Erythroblast (primary cell): ENCODE measurements at regions not wholly inside any gene's neighbourhood (a gene's known extent, or its start where the extent isn't known, plus 50 kb on each side); places are given as distances from the start of the nearest gene placed in this dataset.
A peak's percentile ranks its signal among the peaks of the same experiment; 100 is the strongest.
"Not testable (repeated sequence)": the region's sequence is repeated elsewhere in the genome, so short reads cannot be mapped to it uniquely, and the experiment has no call there.

Experiments
- DNase-seq, 2 experiments: peaks; one replicate each; lab custom pipeline; 2025; lab: John Stamatoyannopoulos, UW
- GATA1 ChIP-seq: IDR thresholded peaks from 2 replicates; pipeline ENCODE4 v1.6.1; 2011; ENCODE audit warnings: low read depth, mild to moderate bottlenecking, control low read depth, low read length, moderate library complexity
- POLR2A ChIP-seq: IDR thresholded peaks from 2 replicates; pipeline ENCODE4 v1.6.1; 2011; ENCODE audit warnings: mild to moderate bottlenecking, low read length

DNA sequence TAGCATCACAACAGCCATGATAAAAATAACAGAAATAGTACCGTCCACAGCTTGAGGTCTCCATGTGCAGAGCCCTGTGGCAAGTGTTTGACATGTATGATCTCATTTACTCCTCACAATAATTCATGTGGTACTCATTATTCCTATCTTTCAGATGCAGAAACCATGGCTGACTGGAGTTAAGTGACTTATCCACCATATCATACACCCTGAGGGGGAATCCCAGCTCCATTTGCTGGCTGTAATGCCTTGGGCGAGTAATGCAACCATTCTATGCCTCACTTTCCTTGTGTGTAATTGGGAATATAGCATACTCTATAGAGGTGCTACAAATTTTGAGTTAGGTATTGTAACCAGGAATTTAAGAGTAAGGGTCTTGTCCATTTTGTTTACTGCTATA, 347.0 kb upstream of the CLINT1 start:
- TF ChIP-seq POLR2A (no peak), GATA1 (no peak)
- DNase-seq = no peak

DNA sequence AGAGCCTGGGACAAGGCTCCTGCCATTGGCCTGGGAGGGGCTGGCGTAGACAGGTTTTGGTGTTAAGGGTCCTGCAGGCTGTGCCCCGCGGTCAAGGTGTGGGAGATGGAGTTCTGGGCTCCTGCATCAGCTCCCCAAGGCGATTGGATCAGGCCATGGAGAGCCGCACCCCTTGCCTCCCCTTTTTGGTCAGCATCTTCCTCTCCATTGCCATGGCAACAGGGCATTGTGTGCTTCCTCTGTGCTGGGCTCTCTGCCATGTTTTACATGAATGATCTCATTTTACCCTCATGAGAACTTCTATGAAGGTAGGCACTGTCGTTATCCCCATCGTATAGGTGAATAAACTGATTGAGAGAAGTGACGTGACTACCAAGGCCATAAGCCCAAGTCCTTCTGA, 344.3 kb upstream of the CLINT1 start:
- DNase-seq = no peak
- TF ChIP-seq GATA1 = no peak
- TF ChIP-seq POLR2A = no peak

DNA sequence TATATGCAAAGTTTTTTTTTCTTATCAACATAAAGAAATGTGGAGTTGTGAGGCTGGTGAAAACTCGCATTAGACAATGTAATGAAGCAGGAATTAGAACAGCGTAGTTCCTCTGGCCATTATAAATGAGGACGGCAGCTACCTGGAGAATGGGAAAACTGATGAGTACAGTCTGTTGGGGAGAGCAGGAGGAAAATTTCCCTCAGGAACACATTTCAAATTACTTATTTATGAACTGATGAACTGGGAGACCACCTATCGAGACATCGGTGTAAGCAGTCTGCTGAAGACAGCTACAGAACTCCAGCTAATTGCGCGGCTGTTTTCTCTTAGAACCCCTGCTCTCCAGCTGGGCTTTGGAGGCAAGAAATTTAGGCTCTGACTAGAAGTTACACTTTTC, 343.9 kb upstream of the CLINT1 start:
- DNase-seq = no peak

DNA sequence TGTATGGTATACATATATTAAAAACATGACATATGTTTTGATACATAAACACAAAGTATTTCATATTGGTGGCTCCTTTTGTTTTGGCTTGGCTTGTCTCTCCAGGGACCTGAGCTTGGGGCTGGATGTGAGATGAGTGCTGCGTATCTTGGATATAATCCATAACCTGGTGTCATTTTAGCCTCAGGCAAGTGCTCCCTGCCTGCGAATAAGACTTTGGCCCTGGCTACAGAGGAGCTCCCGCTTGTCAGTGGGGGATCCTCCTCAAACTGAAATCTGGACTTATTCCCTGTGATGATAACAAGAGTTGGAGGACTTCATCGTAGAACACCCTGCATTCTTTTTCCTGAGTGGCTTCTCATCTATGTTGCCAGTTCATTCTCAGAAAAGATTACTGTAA, 341.7 kb upstream of the CLINT1 start:
- no peak for DNase-seq
- TF ChIP-seq GATA1 = no peak
- no peak for TF ChIP-seq POLR2A

More for the DNA sequence above, 343.9 kb upstream of the CLINT1 start:
- no peak for TF ChIP-seq POLR2A
- TF ChIP-seq GATA1 = no peak

DNA sequence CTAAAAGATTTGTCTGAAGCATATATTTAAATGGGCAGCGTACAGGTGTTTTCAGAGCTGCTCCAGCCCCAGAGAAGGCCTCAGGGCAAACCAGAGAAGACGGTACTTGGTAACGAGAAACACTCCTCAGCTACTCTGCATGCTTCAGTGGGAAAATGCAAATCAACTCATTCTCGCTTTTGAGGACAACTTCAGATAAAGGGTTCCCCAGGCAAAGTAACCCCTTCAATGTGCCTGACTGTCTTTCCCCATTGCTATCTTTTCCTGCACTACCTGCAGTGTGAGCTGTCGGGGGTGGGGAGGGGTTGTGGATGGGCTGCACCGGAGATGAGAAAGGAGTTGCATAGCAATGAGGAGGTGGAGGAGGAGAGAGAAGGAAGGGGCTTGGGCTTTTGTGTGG, 339.7 kb upstream of the CLINT1 start:
- no peak for DNase-seq
- TF ChIP-seq POLR2A (no peak), GATA1 (no peak)

DNA sequence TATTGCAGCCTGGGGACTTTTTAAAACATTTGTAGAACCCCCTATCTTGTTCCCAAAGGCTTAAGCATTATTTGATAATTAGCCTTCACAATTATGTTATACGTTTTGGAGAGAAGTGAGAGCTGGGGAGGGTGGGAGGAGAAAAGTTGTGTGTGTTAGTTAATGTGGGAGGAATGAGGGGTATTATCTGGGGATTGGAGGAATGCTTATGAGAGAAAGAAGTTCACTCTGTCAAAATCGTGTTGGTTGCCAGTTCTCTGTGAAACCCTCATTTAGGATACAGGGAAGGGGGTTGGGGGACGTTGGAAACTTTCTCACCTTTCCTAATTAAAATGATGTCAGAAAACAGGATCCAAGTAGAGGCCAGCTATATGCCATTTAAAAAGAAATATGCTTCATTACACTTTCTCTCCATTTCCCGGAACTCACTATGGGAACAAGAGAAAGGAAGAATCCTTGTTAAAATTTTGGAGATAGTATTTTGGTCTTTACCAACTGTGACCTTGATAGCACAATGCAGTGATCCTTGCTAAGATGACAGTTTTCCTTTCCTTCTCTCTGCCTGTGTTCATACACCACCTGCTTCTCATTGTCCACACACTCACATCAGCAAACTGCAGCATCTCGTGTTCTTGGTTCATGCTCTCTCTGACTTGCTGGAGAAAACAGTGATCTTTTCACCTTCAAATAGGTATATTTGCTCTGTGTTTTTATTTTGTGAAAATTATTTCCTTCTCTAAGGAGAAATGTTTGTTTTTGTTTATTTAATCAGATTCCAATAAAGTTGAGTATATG, 336.7 kb upstream of the CLINT1 start:
- DNase-seq = no peak
- no peak for TF ChIP-seq GATA1
- no peak for TF ChIP-seq POLR2A

DNA sequence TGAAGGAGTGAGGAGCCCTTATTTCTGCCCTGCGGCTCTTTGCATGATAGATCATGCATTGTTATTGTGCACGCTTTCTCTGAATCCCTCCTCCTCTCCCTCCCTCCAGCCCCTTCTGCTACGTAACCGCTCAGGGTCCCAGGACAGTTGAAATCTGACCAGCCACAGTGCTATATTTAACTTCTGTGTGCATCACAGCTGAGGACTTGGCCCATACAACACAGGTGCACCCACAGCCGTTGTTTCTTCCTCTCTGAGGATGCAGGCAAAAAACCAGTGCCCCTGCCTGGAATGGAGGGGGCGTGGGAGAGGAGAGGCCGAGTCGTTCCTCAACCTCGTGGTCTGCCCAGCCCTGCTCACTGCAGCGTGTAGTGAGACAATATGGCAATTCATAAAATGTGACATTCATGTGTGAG, 335.6 kb upstream of the CLINT1 start:
- TF ChIP-seq POLR2A = no peak
- TF ChIP-seq GATA1 = no peak
- no peak for DNase-seq

DNA sequence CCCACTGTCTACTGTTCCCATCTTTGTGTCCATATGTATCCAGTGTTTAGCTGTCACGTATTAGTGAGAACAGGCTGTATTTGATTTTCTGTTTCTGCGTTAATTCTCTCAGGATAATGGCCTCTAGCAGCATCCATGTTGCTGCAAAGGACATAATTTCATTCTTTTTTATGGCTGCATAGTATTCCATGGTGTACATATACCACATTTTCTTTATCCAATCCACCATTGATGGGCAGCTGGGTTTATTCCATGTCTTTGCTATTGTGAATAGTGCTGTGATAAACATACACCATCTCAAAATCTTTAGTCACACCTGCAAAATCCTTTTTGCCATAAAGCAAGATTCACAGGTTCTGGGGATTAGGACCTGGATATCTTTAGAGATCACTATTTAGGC, 334.4 kb upstream of the CLINT1 start:
- not testable (repeated sequence) for DNase-seq

DNA sequence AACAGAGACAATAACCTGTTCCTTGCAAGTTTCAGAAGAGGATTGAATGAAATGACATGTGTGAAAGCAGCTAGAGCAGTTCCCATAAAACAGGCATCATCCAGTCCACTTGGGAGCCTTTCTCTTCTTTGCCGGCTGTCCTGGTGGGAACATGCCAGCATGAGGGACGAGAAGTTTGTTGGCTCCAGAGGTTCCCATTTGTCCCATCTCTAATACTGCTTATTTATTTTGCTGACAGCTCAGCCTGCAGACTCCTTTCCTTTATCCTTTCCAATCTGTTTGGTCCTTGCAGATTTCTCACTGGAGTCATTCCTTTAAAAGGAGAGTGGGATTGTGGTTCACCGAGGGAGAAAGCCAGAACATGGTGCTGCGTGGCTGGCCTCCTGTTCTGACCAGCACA, 321.5 kb upstream of the CLINT1 start:
- no peak for DNase-seq
- TF ChIP-seq GATA1 (no peak), POLR2A (no peak)

DNA sequence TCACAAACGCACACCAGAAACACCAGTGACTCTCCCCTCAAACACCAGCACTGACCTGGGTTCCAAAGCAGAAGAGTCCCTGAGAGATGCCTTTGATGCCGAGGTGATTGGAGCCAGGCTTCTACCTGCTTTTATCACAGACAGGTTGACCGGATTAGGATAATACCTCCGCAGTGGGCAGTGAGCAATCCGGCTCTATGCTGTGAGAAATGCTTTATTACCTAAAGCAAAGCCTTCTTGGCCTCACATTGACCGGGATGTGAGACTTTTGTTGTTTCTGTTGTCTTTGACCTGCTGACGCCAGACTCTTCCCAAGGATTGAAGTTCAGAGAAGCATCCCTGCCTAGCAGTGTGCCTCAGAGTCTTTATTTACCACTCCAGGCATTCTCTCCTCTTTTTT, 320.3 kb upstream of the CLINT1 start:
- no peak for DNase-seq
- TF ChIP-seq GATA1 = no peak
- no peak for TF ChIP-seq POLR2A

DNA sequence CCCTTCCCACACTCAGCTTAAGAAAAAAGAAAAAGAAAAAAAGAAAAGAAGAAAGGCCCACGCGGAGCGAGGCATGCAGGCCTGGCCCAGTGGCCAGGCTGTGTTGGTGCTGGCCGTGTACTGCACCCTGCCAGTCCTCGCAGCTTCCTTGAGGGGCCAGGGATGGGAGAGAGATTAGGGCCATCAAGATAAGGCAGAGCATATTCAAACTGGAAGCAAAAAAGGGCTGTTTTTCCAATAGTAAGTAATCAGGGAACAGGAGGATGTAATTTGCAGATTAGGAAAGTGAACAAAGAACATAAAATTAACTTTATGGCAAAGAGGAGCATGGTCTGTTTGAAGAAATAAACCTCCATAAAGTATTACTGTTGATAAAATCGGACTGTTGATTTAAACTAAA, 319.6 kb upstream of the CLINT1 start:
- no peak for TF ChIP-seq POLR2A
- TF ChIP-seq GATA1 = no peak
- DNase-seq = no peak

DNA sequence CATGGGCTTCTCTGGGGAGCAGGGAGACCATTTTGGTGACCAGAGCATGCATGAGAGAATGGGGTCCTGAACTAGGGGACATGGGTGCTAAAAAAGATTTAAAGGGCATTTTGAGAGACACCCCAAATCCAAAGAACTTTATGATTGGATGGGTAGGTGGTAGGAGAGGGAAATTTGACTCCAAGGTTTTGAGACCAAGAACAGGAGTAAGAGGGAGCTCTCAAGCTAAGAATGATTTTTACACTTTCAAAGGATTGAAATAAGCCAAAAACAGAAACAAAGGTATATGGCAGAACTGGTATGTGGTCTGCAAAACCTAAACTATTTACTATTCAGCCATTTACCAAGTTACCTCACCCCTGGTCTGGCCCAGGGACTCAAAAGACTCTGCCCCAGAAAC, 318.2 kb upstream of the CLINT1 start:
- DNase-seq = no peak
- TF ChIP-seq GATA1 (no peak), POLR2A (no peak)

DNA sequence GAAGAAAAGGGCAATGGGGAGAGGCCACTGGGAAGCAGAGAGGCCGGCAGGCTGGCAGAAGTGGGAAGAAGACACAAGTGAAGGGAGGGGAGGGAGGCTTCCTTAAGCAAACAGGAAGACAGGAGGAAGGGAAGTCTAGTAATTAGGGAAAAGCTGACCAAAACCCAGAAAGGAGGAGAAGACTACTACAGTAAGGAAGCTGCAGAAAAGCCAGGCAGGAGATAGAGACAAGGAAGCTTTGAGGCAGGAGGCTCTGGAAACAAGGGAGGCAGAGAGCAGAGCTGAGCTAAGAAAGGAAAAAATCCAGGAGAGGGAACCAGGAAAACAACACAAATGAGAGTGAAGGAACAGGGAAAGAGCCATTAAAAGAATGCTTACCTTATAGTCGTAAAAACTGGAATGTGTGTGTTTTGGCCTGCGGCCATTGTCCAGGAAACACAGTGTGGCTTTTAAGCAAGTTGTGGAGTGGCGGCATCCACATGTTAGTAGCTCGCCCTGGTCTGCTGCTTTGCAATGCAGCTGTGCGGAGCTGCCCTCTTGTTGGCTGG, 317.1 kb upstream of the CLINT1 start:
- TF ChIP-seq POLR2A = no peak
- TF ChIP-seq GATA1 = no peak
- DNase-seq = no peak

DNA sequence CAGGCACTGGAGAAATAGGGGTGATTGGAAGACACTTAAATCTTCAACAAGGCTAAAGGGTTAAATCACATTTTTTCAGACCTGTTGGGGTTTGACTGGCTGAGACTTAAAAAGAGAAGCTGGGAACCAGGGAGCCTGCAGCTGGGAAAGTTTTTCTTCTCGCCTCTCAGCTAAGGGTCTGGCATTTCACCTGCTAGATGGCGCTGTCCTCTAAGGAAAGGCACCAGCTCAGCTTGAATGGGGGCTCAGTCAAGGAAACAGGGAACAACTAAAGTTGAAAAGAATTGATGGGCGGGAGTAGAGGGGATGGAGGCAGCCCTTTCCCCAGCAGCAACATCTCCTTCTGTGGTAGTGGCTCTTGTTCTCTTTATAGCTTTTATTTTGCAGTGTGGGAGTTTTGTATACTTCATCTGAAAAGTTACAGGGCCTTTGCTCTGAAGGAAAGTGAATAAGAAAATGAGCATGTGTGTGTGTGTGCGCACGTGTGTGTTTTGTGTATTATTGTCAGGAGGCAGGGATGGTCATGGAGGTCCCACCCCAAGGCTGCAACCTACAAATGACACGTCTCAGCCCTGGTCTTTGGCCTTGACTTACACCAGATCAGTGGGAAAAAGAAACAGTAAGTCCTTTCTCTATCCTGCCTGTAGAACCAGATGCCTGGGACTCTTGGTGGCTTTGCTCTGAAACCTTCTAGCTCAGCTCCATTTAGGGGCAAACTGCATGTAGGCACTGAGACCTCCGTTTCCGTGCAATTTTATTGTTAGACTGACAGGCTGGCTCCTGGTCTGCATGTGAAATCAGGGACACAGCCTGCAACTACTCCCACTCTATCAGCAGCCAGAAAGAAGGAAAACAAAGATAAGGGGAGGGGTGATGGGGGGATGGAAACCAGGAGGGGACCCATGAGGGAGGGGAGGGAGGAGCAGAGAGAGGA, 316.2 kb upstream of the CLINT1 start:
- DNase-seq = peak; percentile 36 to 62

DNA sequence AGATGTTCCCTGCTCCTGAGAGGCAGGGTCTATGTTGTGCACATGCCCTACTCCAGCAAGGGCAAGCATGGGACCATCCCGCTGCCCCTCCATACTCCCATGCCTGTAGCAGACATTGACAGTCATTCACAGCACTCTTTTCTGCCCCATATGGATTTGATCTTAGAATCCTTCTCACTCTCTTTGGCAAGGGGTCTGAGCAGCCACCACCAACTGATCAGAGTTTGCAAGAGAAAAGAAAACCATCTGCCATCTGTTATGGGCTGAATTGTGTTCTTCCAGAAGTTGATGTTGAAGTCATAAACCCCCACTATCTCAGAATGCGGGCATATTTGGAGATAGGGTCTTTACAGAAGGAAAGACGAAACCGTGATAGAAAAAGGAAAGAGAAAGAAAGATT, 315.1 kb upstream of the CLINT1 start:
- no peak for DNase-seq
- TF ChIP-seq GATA1 = no peak
- no peak for TF ChIP-seq POLR2A

More for the DNA sequence above, 316.2 kb upstream of the CLINT1 start:
- TF ChIP-seq POLR2A (no peak), GATA1 (no peak)
